Skeletal muscle tissue (tissue), 3 donors: ENCODE measurements at regions not wholly inside any gene's neighbourhood (a gene's known extent, or its start where the extent isn't known, plus 50 kb on each side); places are given as distances from the start of the nearest gene placed in this dataset.
A peak's percentile ranks its signal among the peaks of the same experiment; 100 is the strongest.
"Not testable (repeated sequence)": the region's sequence is repeated elsewhere in the genome, so short reads cannot be mapped to it uniquely, and the experiment has no call there.

Experiments
- H3K27ac ChIP-seq: one replicate; pipeline ENCODE4 v1.7.0; 2013; ENCODE audit warnings: mild to moderate bottlenecking, low read depth, low read length, inconsistent platforms
- H3K27me3 ChIP-seq, 3 donors: one replicate each; pipeline ENCODE4 v1.7.0; 2013; ENCODE audit warnings: low read length in 3 of 3; ENCODE audit not compliant: control insufficient read depth in 3 of 3, insufficient read depth in 3 of 3
- H3K36me3 ChIP-seq, 3 donors: one replicate each; pipeline ENCODE4 v1.7.0; 2013; ENCODE audit warnings: low read length in 3 of 3; ENCODE audit not compliant: control insufficient read depth in 3 of 3, insufficient read depth in 3 of 3
- H3K4me1 ChIP-seq, 3 donors: one replicate each; pipeline ENCODE4 v1.7.0; 2013; ENCODE audit warnings: low read length in 3 of 3, mild to moderate bottlenecking in 3 of 3; ENCODE audit not compliant: control insufficient read depth in 3 of 3, insufficient read depth in 3 of 3
- H3K4me3 ChIP-seq, 3 donors: one replicate each; pipeline ENCODE4 v1.7.0; 2013; ENCODE audit warnings: low read length in 3 of 3
- H3K9ac ChIP-seq, 3 donors: one replicate each; pipeline ENCODE4 v1.7.0; 2013; ENCODE audit warnings: low read length in 3 of 3, mild to moderate bottlenecking in 3 of 3, moderate library complexity in 2 of 3, low read depth in 1 of 3
- H3K9me3 ChIP-seq, 3 donors: one replicate each; pipeline ENCODE4 v1.7.0; 2013; ENCODE audit warnings: low read length in 3 of 3; ENCODE audit not compliant: control insufficient read depth in 3 of 3
- donor health status: Osteomylitis.

DNA sequence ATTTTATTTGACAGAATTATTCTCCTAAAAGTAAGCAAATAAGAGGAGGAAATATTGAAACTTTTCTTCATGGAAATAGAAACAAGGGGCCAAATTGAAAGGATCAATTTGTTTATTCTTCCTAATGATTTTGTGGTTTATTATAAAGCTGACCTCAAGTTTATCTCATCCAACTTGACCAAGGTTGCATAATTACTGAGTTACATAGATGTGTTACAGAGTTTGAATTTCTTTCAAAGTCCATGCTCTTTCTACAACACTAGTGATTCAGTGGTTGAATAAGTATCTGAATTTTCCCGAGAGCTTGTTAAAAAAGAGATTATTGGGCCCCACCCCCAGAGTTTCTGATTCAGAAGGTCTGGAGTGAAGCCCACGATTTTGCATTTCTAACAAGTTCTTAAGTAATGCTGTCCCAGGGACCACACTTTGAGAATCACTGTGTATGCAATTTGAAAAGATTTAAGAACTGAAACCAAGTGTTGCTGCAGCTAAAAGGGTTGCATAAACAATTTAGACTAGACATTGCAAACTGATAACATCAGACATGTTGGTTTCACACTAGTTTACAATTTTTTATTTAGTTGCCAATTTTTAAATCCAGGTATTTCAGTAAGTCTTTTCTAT lies 485.7 kb upstream of the ANO5 start:
- H3K9me3 ChIP-seq: no peaks in the 10 kb centered on the region
- H3K4me1 ChIP-seq: peaks cover 0 to 2% (median 0%) of the 10 kb centered on the region in 3 donors
- H3K4me3 ChIP-seq: no peak overlapping the region
- no peaks in the 10 kb centered on the region for H3K36me3 ChIP-seq
- no peak overlapping the region for H3K27ac ChIP-seq
- H3K27me3 ChIP-seq: no peaks in the 10 kb centered on the region
- H3K9ac ChIP-seq: no peak overlapping the region

DNA sequence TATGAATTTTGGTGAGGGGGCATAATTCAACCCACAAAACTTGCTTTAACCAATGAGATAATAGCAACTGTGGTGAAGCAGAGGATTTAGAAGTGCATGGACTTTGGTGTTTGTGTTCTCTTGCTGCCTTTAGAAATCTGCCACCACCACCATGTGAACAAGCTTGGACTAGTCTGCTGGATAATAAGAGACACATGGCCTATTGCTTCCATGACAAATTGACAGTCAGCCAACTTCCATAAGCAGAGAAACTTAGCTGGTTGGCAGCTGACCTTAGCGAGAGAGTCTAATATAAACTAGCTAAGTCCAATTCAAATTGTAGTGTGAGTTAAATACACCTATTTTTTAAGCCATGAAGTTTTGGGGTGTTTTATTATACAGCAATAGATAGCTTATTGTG lies 482.1 kb upstream of the ANO5 start:
- no peaks in the 10 kb centered on the region for H3K9me3 ChIP-seq
- H3K9ac ChIP-seq: no peak overlapping the region
- no peak overlapping the region for H3K4me3 ChIP-seq
- H3K27ac ChIP-seq: no peak overlapping the region
- peaks cover 0 to 2% (median 0%) of the 10 kb centered on the region in 3 donors for H3K4me1 ChIP-seq
- no peaks in the 10 kb centered on the region for H3K36me3 ChIP-seq
- H3K27me3 ChIP-seq: no peaks in the 10 kb centered on the region

DNA sequence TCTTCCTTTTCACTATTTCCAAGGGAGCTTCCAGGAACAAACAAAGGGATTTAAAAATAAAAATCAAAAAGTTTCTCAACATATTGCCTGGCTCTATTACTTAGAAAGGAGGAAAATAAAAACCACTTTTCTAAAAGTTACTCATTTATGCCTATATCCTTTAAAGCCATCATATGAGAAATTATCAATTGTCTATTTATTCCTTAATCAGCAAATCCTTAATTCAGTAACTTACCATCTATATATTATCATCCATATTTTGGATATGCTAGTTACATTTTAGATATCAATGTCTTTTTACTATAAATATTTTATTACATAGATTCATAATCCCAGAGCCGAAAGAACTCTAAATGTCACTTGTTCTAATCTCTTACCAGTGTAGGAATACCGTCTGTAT lies 481.5 kb upstream of the ANO5 start:
- Histone ChIP-seq H3K4me1 (peaks cover 0 to 2% (median 0%) of the 10 kb centered on the region in 3 donors), H3K4me3 (no peak overlapping the region), H3K27ac (no peak overlapping the region), H3K27me3 (no peaks in the 10 kb centered on the region), H3K9ac (no peak overlapping the region), H3K9me3 (no peaks in the 10 kb centered on the region), H3K36me3 (no peaks in the 10 kb centered on the region)

DNA sequence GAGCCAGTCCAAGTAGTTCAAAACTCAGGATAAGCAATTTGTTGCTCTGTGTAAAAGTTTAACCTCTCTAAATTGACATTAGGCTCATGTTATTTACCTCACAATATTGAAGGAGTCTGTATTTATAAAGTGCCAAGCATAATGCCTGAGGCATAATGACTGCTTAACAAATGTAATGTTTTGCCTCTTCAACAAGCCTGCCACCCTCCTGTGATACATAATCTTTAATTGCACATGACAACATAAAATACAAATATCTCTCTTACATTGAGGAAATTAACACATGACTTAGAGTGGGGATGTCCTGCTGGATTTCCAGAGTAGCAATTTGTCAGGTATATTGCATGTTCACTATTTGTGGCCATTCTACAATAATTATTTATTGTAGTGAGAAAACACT lies 469.2 kb upstream of the ANO5 start:
- Histone ChIP-seq H3K9me3 (no peaks in the 10 kb centered on the region), H3K4me1 (no peaks in the 10 kb centered on the region), H3K36me3 (no peaks in the 10 kb centered on the region), H3K27me3 (no peaks in the 10 kb centered on the region), H3K27ac (no peak overlapping the region), H3K4me3 (no peak overlapping the region), H3K9ac (no peak overlapping the region)

DNA sequence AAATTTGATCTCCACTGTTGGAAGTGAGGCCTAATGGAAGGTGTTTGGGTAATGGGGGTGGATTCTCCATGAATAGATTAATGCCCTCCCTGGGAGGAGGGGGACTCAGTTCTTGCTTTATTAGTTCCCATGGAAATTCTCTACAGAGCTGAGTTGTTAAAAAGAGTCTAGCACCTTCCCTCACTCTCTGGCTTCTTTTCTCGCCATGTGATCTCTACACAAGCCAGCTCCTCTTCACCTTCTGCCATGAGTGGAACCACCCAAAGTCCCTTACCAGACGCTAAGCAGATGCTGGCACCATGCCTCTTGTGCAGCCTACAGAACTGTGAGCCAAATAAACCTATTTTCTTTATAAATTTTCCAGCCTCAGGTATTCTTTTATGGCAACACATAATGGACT lies 465.8 kb upstream of the ANO5 start:
- no peaks in the 10 kb centered on the region for H3K4me1 ChIP-seq

DNA sequence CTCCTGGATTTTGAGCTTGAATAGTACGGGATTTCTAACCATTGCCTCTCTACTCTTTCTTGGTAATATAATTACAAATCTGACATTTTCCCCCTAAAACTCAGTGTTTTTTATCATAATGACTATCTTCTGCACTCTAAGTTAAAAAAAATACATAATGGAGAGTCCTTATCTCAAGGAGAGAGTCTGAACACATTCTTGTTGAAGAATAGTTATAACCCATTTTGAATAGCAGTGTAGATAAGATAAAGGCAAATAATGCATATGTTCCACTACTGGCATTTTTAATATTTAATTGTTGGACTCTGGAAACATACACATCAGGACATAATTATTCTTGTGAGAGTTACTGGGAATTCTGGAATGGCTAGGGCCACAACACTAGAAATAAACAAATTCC lies 456.5 kb upstream of the ANO5 start:
- Histone ChIP-seq H3K27me3 (no peaks in the 10 kb centered on the region), H3K4me3 (no peak overlapping the region), H3K27ac (no peak overlapping the region), H3K36me3 (no peaks in the 10 kb centered on the region), H3K9ac (no peak overlapping the region), H3K4me1 (no peaks in the 10 kb centered on the region), H3K9me3 (no peaks in the 10 kb centered on the region)

More for the DNA sequence above, 465.8 kb upstream of the ANO5 start:
- peaks cover 0 to 6% (median 2%) of the 10 kb centered on the region in 3 donors for H3K9me3 ChIP-seq
- H3K4me3 ChIP-seq: no peak overlapping the region
- no peak overlapping the region for H3K27ac ChIP-seq
- no peaks in the 10 kb centered on the region for H3K27me3 ChIP-seq
- no peak overlapping the region for H3K9ac ChIP-seq
- H3K36me3 ChIP-seq: no peaks in the 10 kb centered on the region

DNA sequence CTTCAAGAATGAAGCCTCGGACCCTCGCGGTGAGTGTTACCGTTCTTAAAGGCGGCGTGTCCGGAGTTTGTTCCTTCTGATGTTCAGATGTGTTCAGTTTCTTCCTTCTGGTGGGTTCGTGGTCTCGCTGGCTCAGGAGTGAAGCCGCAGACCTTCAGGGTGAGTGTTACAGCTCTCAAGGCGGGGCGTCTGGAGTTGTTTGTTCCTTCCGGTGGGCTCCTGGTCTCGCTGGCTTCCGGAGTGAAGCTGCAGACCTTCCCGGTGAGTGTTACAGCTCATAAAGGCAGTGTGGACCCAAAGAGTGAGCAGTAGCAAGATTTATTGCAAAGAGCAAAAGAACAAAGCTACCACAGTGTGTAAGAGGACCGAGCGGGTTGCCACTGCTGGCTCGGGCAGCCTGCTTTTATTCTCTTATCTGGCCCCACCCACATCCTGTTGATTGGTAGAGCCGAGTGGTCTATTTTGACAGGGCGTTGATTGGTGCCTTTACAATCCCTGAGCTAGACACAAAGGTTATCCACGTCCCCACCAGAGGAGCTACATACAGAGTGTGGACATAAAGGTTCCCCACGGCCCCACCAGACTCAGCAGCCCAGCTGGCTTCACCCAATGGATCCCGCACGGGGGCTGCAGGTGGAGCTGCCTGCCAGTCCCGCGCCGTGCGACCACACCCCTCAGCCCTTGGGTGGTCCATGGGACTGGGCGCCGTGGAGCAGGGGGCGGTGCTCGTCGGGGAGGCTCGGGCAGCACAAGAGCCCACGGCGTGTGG lies 440.2 kb upstream of the ANO5 start:
- not testable (repeated sequence) for H3K9me3 ChIP-seq, H3K4me1 ChIP-seq, H3K4me3 ChIP-seq, H3K27me3 ChIP-seq, H3K9ac ChIP-seq, H3K36me3 ChIP-seq, H3K27ac ChIP-seq

DNA sequence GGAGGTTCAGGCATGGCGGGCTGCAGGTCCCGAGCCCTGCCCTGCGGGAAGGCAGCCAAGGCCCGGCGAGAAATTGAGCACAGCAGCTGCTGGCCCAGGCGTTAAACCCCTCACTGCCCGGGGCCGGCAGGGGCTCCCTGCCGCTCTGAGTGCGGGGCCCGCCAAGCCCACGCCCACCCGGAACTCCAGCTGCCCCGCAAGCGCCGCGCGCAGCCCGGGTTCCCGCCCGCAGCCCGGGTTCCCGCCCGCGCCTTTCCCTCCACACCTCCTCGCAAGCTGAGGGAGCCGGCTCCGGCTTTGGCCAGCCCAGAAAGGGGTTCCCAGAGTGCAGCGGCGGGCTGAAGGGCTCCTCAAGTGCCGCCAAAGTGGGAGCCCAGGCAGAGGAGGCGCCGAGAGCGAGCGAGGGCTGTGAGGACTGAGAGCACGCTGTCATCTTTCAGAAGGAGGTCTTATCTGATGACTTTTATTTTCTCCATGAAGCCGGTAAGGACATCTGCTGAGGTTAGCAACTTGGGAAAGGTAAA lies 439.6 kb upstream of the ANO5 start:
- H3K27me3 ChIP-seq, H3K27ac ChIP-seq, H3K4me1 ChIP-seq, H3K9me3 ChIP-seq, H3K9ac ChIP-seq, H3K4me3 ChIP-seq, H3K36me3 ChIP-seq: not testable (repeated sequence)

DNA sequence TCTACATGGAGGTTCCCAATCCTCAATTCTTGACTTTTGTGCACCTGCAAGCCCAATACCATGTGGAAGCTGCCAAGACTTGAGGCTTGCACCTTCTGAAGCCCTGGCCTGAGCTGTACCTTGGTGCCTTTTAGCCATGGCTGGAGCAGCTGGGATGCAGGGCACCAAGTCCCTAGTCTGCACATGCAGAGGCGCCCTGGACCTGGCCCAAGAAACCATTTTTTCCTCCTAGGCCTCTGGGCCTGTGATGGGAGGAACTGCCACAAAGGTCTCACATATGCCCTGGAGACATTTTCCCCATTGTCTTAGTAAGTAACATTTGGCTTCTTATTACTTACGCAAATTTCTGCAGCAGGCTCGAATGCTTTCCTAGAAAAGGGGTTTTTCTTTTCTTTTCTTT lies 431.9 kb upstream of the ANO5 start:
- H3K4me1 ChIP-seq: no peaks in the 10 kb centered on the region
- H3K9me3 ChIP-seq: peaks cover 0 to 4% (median 2%) of the 10 kb centered on the region in 3 donors
- H3K9ac ChIP-seq: no peak overlapping the region
- no peaks in the 10 kb centered on the region for H3K27me3 ChIP-seq
- no peak overlapping the region for H3K27ac ChIP-seq
- H3K36me3 ChIP-seq: no peaks in the 10 kb centered on the region
- no peak overlapping the region for H3K4me3 ChIP-seq

DNA sequence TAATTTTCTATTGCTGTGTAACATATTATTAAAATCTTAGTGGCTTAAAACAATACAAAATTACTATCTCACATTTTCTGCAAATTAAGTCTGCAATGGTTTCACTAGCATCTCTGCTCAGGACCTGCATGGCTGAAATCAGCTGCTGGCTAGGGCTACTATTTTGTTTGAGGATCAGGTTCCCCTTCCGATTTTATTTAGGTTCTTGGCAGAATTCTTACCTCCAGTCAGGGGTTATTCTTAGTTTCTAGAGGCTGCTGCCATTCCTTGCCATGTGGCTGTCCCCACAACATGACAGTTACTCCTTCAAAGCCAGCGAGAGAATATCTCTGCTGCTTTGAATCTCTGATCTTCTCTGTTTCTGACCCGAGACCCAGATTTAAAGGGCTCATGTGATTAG lies 424.5 kb upstream of the ANO5 start:
- Histone ChIP-seq H3K9me3 (no peaks in the 10 kb centered on the region), H3K36me3 (no peaks in the 10 kb centered on the region), H3K4me3 (peak overlapping the region in 1 of 3 donors; percentile 34), H3K27me3 (no peaks in the 10 kb centered on the region), H3K9ac (peak overlapping the region; percentile 17 to 65 (median 25)), H3K4me1 (peaks cover 5 to 11% (median 7%) of the 10 kb centered on the region in 3 donors), H3K27ac (peak overlapping the region; percentile 86)
